SK-N-DZ (cell line): ENCODE measurements at regions not wholly inside any gene's neighbourhood (a gene's known extent, or its start where the extent isn't known, plus 50 kb on each side); places are given as distances from the start of the nearest gene placed in this dataset.

Experiments used
- DNase-seq: peaks from one replicate; pipeline ENCODE4 v3.0.0-alpha.2; 2015; ENCODE audit warnings: low spot score

- DNase-seq = no peak
Measured at GRCh38 chr10:6305401-6306321, 102.9 kb downstream of the PFKFB3 start.

- no peak for DNase-seq
Measured at GRCh38 chr10:6306917-6307316, 104.2 kb downstream of the PFKFB3 start.

DNA sequence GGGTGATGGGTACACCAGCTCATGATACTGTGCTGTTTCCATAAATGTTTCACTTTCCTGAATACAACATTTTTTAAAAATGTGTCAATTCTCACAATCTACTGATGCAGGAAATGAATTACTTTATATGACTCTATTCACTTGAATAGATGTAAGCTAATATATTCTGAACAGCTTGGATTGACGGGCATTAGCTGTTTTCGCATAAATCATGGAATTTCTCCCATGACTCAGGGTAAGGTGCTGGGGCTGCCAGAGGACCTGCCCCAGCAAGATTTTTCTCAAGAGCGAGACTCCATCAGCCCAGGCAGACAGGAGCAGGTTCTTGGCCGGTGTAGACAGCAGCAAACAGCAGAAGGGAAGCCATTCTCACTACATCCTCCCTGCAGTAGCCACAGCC, 107.1 kb downstream of the PFKFB3 start:
- no peak for DNase-seq

DNA sequence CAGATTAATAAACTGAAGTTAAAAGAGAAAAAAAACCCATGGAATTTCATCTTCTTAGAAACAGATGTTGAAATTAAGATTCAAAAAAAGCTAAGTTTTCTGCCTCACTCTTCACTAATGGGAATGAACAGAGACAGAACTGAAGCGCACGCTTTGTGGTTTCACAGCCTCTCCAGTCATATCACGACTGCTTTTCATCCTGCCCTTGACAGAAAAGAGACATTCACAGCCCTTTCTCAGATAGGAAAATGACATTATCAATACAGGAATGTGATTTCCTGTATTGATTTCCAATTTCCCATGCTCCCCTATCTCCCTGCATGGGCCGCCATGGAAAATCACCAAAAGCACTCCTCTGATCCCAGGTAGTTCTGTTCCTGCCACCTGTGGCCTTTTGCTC, 108.2 kb downstream of the PFKFB3 start:
- no peak for DNase-seq

GRCh38 chr10:6311700-6312330, 109.1 kb downstream of the PFKFB3 start:
- no peak for DNase-seq

DNA sequence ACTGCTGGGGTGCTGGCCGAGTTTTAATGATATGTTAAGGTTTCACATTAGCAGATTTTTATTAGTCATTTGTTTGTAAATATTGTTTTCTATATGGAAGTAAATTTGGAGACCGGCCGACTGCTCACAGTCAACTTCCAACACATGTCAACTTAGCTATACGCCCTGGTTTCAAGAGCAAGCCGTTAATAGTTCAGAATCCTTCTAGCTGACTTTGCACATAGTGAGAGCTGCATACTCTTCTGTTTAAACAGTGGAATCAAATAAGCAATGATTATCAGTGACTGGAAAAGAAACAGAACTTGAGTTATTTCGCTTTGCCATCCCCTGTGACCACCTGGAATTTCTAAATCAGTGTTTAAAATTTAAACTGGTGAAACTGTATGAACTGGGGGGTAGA, 109.9 kb downstream of the PFKFB3 start:
- no peak for DNase-seq

DNA sequence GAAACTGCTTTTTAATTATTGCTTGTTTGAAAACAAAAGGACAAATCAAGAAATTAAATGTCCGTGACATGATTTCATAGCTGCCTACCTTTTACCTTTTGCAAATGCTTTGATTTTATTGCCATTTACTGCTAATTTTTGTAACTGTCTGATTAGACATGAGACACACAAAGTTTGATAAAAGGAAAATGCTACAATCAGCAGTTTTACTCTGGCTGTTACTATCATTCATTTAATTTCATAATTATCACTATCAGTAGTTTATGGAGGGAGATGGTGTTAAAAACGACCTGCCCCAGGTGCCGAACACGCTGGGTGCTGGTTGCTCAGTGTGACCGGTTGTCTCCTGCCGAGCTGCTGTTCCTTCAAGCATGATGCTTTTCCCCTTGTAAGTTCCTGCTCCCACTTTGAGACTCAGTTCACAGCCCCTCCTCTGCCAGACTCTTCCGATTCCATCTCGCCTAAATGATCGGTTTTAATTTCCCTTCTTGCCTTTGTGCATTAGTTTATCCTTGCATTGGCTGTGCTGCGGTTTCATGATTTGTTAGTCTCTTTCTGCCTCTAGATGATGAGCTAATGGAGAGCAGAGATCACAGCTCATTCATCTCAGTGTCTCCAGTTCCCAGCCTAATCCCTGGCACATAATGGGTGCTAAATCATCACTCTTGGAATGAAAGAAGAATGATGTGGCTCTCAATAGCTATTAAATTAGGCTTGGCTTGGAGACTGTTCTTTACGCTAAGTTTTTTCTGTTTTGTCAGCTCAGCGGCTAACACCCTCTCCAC, 110.6 kb downstream of the PFKFB3 start:
- DNase-seq = no peak

GRCh38 chr10:6314620-6315205, 112.0 kb downstream of the PFKFB3 start:
- no peak for DNase-seq

GRCh38 chr10:6319119-6319518, 116.4 kb downstream of the PFKFB3 start:
- DNase-seq = no peak

DNA sequence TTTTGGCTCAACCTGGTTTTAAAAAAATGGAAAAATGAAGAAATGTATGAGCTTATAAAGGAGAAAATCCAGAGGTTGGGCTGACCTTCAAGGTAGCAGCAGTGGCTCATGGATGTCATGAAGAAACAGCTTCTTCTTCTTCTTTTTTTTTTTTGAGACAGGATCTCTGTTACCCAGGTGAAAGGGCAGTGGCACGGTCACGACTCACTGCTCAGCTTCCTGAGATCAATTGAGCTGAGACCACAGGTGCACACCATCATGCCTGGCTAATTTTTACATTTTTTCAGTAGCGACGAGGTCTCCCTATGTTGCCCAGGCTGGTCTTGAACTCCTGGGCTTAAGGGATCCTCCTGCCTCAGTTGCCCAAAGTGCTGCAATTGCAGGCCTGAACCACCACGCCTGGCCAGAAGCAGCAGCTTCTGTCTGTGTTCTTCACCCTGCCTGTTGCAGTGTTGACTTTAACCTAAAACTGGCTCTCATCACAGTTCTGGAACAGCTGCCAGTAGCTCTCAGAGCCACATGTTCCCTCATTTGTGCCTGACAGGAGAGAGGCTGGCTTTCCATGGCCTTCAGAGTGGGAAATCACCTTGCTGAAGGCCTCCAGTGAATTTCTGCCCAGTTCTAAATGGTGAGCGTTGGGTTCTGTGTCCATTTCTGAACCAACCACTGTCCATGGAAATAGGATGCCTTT, 117.7 kb downstream of the PFKFB3 start:
- DNase-seq = no peak

DNA sequence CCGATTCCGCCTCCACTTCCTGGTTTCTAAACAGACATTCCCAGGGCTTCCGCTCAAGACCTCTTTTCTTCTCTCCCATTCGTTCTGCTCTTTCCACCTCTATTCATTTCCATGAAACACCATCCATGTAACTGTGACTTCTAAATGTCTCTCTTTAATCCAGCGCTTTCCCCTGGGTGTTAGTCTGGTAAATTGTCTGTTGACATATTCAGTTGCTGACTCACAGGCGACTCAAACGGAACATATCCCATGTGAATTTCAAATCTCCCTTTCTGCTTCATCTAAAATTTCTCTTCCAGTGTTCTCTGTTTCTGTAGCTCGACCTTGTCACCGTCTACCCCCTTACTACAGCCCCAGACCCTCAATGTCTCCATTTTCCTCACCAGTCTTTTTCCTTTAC, 119.1 kb downstream of the PFKFB3 start:
- DNase-seq = no peak

GRCh38 chr10:6322805-6323204, 120.1 kb downstream of the PFKFB3 start:
- no peak for DNase-seq

- DNase-seq = no peak
Measured at GRCh38 chr10:6327961-6328698, 125.4 kb downstream of the PFKFB3 start.

DNA sequence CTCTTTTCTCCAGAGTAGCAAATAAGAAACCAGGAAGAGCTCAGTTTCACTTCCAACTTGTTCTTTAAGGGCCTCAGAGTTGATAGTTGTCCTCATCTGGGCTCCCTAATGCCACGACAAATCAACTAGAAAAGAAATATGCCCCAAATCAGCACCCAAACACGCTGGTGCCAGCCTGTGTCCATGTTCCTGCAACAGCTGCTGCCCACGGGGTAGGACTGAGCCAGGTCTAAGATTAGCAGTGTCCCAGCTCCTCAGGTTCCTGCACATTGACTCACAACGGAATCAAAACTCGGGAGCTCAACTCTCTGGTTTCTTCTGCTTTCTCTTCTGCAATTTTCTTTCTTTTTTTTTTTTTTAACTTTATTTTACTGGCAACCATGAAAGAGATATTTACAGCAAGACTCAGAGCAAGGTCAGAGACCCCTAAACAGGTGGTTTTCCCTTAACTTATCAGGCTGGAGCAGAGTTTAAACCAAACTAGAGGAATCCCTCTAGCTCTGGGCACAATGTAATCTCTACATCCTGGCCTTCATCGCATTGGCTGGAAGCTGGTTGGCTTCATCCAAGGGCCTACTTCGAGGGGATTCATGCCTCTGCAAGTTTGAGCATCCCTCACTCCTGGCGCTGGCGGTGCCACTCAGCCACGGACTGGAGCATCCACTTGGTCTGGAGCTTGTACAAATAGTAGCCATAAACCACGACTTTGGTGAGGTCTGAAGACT, 126.1 kb downstream of the PFKFB3 start:
- DNase-seq = no peak

DNA sequence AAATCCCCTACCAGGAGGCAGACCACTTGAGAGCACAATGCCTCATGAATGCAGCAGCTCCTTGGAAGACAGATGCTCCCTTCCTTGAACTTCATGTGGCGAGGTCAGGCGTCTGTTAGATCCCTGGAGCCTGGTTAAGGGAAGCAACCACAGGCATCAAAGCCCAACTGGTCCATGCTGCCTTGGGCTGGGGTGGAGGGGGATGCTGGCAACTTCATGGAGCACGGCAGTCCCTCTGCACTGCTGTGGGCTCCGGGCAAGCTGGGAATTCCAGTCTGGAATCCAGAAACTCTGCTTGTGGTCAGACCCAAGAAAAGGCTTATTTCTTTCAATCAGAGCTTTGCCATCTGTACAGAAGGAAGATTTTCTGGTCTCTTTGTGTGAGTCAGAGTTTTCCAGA, 130.4 kb downstream of the PFKFB3 start:
- no peak for DNase-seq

DNA sequence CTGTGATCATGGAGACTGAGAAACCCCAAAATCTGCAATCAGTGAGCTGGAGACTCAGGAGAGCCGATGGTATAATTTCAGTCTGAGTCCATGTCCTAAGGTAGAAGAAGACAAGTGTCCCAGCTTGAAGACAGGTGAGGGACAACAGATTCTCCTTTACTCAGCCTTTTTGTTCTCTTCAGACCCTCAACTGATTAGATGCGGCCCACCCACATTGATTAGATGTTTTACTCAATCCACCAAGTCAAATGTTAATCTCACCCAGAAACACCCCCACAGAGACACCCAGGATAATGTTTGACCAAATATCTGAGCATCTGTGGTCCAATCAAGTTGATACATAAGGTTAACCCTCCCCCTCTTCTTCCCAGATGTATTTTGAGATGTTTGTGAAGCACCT, 131.2 kb downstream of the PFKFB3 start:
- DNase-seq = no peak

- no peak for DNase-seq
Measured at GRCh38 chr10:6336016-6336415, 133.3 kb downstream of the PFKFB3 start.

DNA sequence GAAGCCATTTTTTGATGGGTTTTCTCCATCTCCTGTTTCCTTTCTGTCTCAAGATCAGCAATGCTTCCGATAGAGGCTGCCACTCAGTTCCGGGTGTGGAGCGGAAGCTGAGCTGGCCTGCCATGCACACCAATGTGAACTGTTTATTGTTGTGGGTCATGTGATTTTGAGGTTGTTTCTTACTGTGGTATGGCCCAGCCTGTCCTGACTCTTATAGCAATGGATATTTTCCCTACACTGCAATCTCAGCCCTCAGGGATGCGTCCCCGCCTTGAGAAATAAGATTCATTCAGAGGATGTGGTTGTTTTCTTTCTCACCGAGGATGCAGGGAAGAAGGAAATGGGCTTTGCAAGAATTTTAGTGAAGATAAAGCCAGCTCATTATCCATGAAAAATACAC, 134.7 kb downstream of the PFKFB3 start:
- no peak for DNase-seq

- no peak for DNase-seq
Measured at GRCh38 chr10:6338361-6338760, 135.6 kb downstream of the PFKFB3 start.

DNA sequence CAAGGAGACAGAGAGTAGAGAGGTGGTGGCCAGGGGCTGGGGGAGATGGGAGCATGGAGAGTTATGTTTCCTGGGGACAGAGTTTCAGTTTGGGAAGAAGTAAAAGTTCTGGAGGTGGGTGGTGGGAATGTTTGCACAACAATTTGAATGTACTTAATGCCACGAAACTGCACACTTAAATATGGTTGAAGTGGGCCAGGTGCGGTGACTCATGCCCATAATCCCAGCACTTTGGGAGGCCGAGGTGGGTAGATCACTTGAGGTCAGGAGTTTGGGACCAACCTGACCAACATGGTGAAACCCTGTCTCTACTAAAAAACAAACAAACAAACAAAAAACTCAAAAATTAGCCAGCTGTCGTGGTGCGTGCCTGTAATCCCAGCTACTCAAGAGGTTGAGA, 137.2 kb downstream of the PFKFB3 start:
- no peak for DNase-seq
